Esophagus squamous epithelium (tissue), 4 donors: ENCODE measurements at regions not wholly inside any gene's neighbourhood (a gene's known extent, or its start where the extent isn't known, plus 50 kb on each side); places are given as distances from the start of the nearest gene placed in this dataset.
"Not testable (repeated sequence)": the region's sequence is repeated elsewhere in the genome, so short reads cannot be mapped to it uniquely, and the experiment has no call there.

Source experiments
- CTCF ChIP-seq, 6 experiments: fragments of 450-650 bp in 4 of 6; fragments of 200-600 bp in 2 of 6; sonication (generic) in 2 of 6; IDR thresholded peaks; one replicate each; pipeline ENCODE4 v1.5.1; 2016 to 2019; ENCODE audit warnings: antibody characterized with exemption in 6 of 6, mild to moderate bottlenecking in 4 of 6, moderate library complexity in 4 of 6
- POLR2A ChIP-seq, 4 donors: fragments of 450-650 bp; IDR thresholded peaks; one replicate each; pipeline ENCODE4 v1.6.1; 2017; ENCODE audit warnings: antibody characterized with exemption in 4 of 4, mild to moderate bottlenecking in 4 of 4, moderate library complexity in 3 of 4

- TF ChIP-seq CTCF (IDR thresholded peaks at IDR 0.05), result not testable (repeated sequence)
- TF ChIP-seq POLR2A (IDR thresholded peaks at IDR 0.05), result peak in 1 of 4 donors; percentile 41
These were observed 72.1 kb downstream of the B4GALT7 start for GRCh38 chr5:177671755-177672690.
